ENCODE measurements at regions not wholly inside any gene's neighbourhood (a gene's known extent, or its start where the extent isn't known, plus 50 kb on each side); places are given as distances from the start of the nearest gene placed in this dataset.

DNA sequence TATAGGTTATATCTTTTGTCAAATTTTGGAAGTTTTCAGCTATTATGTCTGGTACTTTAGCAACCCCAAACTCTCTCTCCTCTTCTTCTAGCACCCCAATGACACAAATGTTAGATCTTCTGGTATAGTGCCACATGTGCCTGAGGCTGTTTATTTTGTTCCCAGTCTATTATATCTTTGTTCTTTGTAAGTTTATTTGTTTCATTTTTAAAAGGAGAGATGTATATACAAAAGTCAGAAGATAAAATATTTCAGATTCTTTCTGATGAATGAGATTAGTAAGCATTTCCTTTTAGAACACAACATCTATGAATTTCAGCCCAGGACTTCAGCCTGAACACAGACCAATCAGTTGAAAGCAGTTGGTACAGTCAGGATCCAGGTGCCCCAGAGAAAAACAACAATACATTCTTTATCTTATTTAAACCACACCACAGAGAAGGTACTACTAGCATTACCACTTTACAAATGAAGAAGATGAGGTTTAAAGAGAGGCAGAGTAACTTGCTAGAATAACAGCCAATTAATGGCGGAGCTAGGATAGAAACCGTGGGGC, 114.1 kb upstream of the BTG1 start:
- TF ChIP-seq, protein P1, sequence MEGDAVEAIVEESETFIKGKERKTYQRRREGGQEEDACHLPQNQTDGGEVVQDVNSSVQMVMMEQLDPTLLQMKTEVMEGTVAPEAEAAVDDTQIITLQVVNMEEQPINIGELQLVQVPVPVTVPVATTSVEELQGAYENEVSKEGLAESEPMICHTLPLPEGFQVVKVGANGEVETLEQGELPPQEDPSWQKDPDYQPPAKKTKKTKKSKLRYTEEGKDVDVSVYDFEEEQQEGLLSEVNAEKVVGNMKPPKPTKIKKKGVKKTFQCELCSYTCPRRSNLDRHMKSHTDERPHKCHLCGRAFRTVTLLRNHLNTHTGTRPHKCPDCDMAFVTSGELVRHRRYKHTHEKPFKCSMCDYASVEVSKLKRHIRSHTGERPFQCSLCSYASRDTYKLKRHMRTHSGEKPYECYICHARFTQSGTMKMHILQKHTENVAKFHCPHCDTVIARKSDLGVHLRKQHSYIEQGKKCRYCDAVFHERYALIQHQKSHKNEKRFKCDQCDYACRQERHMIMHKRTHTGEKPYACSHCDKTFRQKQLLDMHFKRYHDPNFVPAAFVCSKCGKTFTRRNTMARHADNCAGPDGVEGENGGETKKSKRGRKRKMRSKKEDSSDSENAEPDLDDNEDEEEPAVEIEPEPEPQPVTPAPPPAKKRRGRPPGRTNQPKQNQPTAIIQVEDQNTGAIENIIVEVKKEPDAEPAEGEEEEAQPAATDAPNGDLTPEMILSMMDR (IDR thresholded peaks at IDR 0.05): no peak
- TF ChIP-seq EZH2 (IDR thresholded peaks at IDR 0.05) (no peak), EZH2phosphoT487 (IDR thresholded peaks at IDR 0.05) (no peak)

Measured in neural progenitor cell (in vitro differentiated cells).